Activated CD4-positive, alpha-beta T cell treated with anti-CD3 and anti-CD28 coated beads, Interleukin-2, amount 50 U/mL, for 1 hour (primary cell): ENCODE measurements at regions not wholly inside any gene's neighbourhood (a gene's known extent, or its start where the extent isn't known, plus 50 kb on each side); places are given as distances from the start of the nearest gene placed in this dataset.
"Not testable (repeated sequence)": the region's sequence is repeated elsewhere in the genome, so short reads cannot be mapped to it uniquely, and the experiment has no call there.

Experiments
- DNase-seq: peaks from one replicate; pipeline ENCODE4 v3.0.0-alpha.2; 2020

GRCh38 chr2:198602986-198603385 is 798.6 kb downstream of the PLCL1 start:
- DNase-seq = not testable (repeated sequence)

GRCh38 chr2:198597648-198598047 is 793.3 kb downstream of the PLCL1 start:
- no peak for DNase-seq

- DNase-seq = no peak
Measured at GRCh38 chr2:198596985-198597384, 792.6 kb downstream of the PLCL1 start.

- no peak for DNase-seq
Measured at GRCh38 chr2:198595721-198596120, 791.3 kb downstream of the PLCL1 start.

GRCh38 chr2:198591586-198591985 is 787.2 kb downstream of the PLCL1 start:
- DNase-seq = no peak

- no peak for DNase-seq
Measured at GRCh38 chr2:198587741-198588140, 783.3 kb downstream of the PLCL1 start.

- DNase-seq = no peak
Measured at GRCh38 chr2:198587240-198587639, 782.8 kb downstream of the PLCL1 start.

- DNase-seq = no peak
Measured at GRCh38 chr2:198571393-198571792, 767.0 kb downstream of the PLCL1 start.

GRCh38 chr2:198558176-198558575 is 753.8 kb downstream of the PLCL1 start:
- no peak for DNase-seq

- DNase-seq = no peak
Measured at GRCh38 chr2:198546122-198546521, 741.7 kb downstream of the PLCL1 start.

- no peak for DNase-seq
Measured at GRCh38 chr2:198545411-198545810, 741.0 kb downstream of the PLCL1 start.

GRCh38 chr2:198544461-198544860 is 740.1 kb downstream of the PLCL1 start:
- DNase-seq = no peak

- no peak for DNase-seq
Measured at GRCh38 chr2:198534756-198535155, 730.4 kb downstream of the PLCL1 start.

- DNase-seq = no peak
Measured at GRCh38 chr2:198525211-198525969, 721.0 kb downstream of the PLCL1 start.

GRCh38 chr2:198523710-198524109 is 719.3 kb downstream of the PLCL1 start:
- no peak for DNase-seq

GRCh38 chr2:198518935-198519334 is 714.5 kb downstream of the PLCL1 start:
- no peak for DNase-seq

GRCh38 chr2:198517976-198518375 is 713.6 kb downstream of the PLCL1 start:
- DNase-seq = no peak

- DNase-seq = not testable (repeated sequence)
Measured at GRCh38 chr2:198508610-198509009, 704.2 kb downstream of the PLCL1 start.

GRCh38 chr2:198499539-198499938 is 695.1 kb downstream of the PLCL1 start:
- DNase-seq = no peak

GRCh38 chr2:198498516-198498915 is 694.1 kb downstream of the PLCL1 start:
- DNase-seq = no peak

- no peak for DNase-seq
Measured at GRCh38 chr2:198498048-198498447, 693.7 kb downstream of the PLCL1 start.

- DNase-seq = no peak
Measured at GRCh38 chr2:198494931-198495330, 690.5 kb downstream of the PLCL1 start.

GRCh38 chr2:198490748-198491147 is 686.4 kb downstream of the PLCL1 start:
- no peak for DNase-seq

- DNase-seq = no peak
Measured at GRCh38 chr2:198488964-198489363, 684.6 kb downstream of the PLCL1 start.

GRCh38 chr2:198483051-198483450 is 678.7 kb downstream of the PLCL1 start:
- no peak for DNase-seq
